Brain microvascular endothelial cell (primary cell): ENCODE measurements at regions not wholly inside any gene's neighbourhood (a gene's known extent, or its start where the extent isn't known, plus 50 kb on each side); places are given as distances from the start of the nearest gene placed in this dataset.

Source experiments
- DNase-seq: peaks from one replicate; pipeline ENCODE4 v3.0.0-alpha.2; 2020
- H3K27ac ChIP-seq: fragments of 250-450 bp; sonication (Bioruptor Pico); 2 replicates; pipeline ENCODE4 v1.5.1; 2020; ENCODE audit warnings: mild to moderate bottlenecking, moderate library complexity
- H3K27me3 ChIP-seq: fragments of 250-450 bp; sonication (Bioruptor Pico); replicated peaks from 2 replicates; pipeline ENCODE4 v1.5.1; 2020; ENCODE audit warnings: mild to moderate bottlenecking
- H3K36me3 ChIP-seq: fragments of 250-450 bp; sonication (Bioruptor Pico); replicated peaks from 2 replicates; pipeline ENCODE4 v1.5.1; 2020; ENCODE audit warnings: mild to moderate bottlenecking
- H3K4me3 ChIP-seq: 2 replicates; pipeline ENCODE4 v1.5.1; 2011; ENCODE audit warnings: low read depth, mild to moderate bottlenecking, control low read depth, low read length, moderate library complexity
- CTCF ChIP-seq: IDR thresholded peaks from 2 replicates; pipeline ENCODE4 v1.5.1; 2011; ENCODE audit warnings: low read depth, mild to moderate bottlenecking, moderate library complexity, low read length, control low read depth, inconsistent platforms; ENCODE audit errors: missing control alignments
- in situ Hi-C: cut with HindIII; loops from 2 replicates; pipeline ENCODE4 v1.10.0; 2017; ENCODE audit warnings: low sequenced_read_pairs, low pct_ligation_motif_present

GRCh38 chr5:98989727-98990126 is 60.9 kb upstream of the CHD1 start:
- no peaks in the 10 kb centered on the region for H3K36me3 ChIP-seq
- no peak for DNase-seq
- no peak overlapping the region for H3K27ac ChIP-seq
- in situ Hi-C loops = no loop called here
- H3K4me3 ChIP-seq = no peak overlapping the region
- no peaks in the 10 kb centered on the region for H3K27me3 ChIP-seq
- TF ChIP-seq CTCF = no peak

- no peak overlapping the region for H3K27ac ChIP-seq
- TF ChIP-seq CTCF = no peak
- no peaks in the 10 kb centered on the region for H3K36me3 ChIP-seq
- DNase-seq = no peak
- in situ Hi-C loops = no loop called here
- H3K27me3 ChIP-seq = no peaks in the 10 kb centered on the region
- H3K4me3 ChIP-seq = no peak overlapping the region
These were observed 57.8 kb upstream of the CHD1 start for GRCh38 chr5:98986587-98986986.

GRCh38 chr5:98982880-98983279 is 54.1 kb upstream of the CHD1 start:
- no peak for TF ChIP-seq CTCF
- no peak for DNase-seq
- in situ Hi-C loops = no loop called here

More at GRCh38 chr5:98982880-98983279, 54.1 kb upstream of the CHD1 start:
- no peaks in the 10 kb centered on the region for H3K36me3 ChIP-seq
- no peak overlapping the region for H3K27ac ChIP-seq
- no peak overlapping the region for H3K4me3 ChIP-seq
- H3K27me3 ChIP-seq = no peaks in the 10 kb centered on the region
